ENCODE measurements at regions not wholly inside any gene's neighbourhood (a gene's known extent, or its start where the extent isn't known, plus 50 kb on each side); places are given as distances from the start of the nearest gene placed in this dataset.

DNA sequence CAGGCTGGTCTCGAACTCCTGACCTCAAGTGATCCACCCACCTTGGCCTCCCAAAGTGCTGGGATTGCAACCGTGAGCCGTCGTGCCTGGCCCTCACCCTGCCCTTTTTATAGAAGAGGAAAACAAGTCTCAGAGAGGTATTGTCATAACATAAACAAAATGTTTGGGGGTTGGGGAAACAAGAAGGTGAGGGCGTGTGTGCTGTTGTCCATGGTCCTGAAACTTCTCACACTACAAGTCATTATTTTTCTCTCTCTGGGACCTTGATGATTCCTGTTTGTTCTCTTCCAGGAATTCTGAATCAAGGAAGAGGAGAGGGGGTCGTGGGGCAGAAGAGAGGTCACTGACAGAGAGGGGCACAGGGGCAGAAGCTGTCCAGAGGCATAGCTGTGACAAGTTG, 160.2 kb upstream of the LHX1 start:
- TF ChIP-seq, protein P1, sequence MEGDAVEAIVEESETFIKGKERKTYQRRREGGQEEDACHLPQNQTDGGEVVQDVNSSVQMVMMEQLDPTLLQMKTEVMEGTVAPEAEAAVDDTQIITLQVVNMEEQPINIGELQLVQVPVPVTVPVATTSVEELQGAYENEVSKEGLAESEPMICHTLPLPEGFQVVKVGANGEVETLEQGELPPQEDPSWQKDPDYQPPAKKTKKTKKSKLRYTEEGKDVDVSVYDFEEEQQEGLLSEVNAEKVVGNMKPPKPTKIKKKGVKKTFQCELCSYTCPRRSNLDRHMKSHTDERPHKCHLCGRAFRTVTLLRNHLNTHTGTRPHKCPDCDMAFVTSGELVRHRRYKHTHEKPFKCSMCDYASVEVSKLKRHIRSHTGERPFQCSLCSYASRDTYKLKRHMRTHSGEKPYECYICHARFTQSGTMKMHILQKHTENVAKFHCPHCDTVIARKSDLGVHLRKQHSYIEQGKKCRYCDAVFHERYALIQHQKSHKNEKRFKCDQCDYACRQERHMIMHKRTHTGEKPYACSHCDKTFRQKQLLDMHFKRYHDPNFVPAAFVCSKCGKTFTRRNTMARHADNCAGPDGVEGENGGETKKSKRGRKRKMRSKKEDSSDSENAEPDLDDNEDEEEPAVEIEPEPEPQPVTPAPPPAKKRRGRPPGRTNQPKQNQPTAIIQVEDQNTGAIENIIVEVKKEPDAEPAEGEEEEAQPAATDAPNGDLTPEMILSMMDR (IDR thresholded peaks at IDR 0.05) = no peak
- no peak for TF ChIP-seq EZH2 (IDR thresholded peaks at IDR 0.05; ENCODE audit: borderline replicate concordance, insufficient read depth, low read depth, low read length, poor library complexity, severe bottlenecking)

Measured in B cell (primary cell).